ENCODE measurements at regions not wholly inside any gene's neighbourhood (a gene's known extent, or its start where the extent isn't known, plus 50 kb on each side); places are given as distances from the start of the nearest gene placed in this dataset.

DNA sequence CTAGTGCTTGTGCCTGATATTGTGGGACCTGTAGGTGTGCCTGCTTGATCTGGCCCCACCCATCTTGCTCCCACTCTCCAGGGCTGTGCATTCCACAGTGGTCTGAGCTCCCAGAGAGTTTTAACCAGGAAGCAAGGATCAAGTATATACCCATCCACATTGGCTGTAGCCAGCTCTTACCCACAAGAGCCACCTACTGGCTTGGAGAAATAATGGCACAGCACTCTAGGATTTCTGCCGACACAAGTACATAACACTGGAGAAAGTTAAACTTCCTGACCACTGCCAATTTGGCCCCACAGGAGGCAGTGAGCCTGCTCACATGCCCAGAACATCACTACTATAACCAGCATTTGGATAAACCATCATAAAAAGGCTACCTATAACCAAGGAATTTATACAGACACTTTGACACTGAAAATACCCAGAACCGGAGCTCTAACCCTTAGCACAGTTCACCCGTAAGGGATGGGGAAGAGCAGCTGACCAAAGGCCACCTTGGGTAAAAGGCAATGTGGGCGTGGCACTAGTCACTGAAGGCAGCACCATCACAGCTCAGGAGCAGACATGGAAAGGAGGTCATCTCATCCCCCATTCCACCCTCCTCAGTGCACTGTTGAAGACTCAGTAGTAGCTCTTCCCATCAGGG, 440.4 kb downstream of the BTBD3 start:
- no peak for TF ChIP-seq BACH2 (CRISPR knock-in tag; IDR thresholded peaks at IDR 0.05; ENCODE audit: borderline replicate concordance)
- TF ChIP-seq, protein P1, sequence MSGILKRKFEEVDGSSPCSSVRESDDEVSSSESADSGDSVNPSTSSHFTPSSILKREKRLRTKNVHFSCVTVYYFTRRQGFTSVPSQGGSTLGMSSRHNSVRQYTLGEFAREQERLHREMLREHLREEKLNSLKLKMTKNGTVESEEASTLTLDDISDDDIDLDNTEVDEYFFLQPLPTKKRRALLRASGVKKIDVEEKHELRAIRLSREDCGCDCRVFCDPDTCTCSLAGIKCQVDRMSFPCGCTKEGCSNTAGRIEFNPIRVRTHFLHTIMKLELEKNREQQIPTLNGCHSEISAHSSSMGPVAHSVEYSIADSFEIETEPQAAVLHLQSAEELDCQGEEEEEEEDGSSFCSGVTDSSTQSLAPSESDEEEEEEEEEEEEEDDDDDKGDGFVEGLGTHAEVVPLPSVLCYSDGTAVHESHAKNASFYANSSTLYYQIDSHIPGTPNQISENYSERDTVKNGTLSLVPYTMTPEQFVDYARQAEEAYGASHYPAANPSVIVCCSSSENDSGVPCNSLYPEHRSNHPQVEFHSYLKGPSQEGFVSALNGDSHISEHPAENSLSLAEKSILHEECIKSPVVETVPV (CRISPR knock-in tag; IDR thresholded peaks at IDR 0.05): no peak
- TF ChIP-seq ZNF70 (CRISPR knock-in tag; IDR thresholded peaks at IDR 0.05): no peak
